WTC11 (cell line): ENCODE measurements at regions not wholly inside any gene's neighbourhood (a gene's known extent, or its start where the extent isn't known, plus 50 kb on each side); places are given as distances from the start of the nearest gene placed in this dataset.
"Not testable (repeated sequence)": the region's sequence is repeated elsewhere in the genome, so short reads cannot be mapped to it uniquely, and the experiment has no call there.

Experiments
- ATAC-seq: fragments of 200-7000 bp; cut with Tn5 transposase; 2 replicates; pipeline ENCODE4 v1.10.0; 2021; ENCODE audit warnings: mild to moderate bottlenecking, moderate library complexity
- CTCF ChIA-PET: fragments of 300-600 bp; sonication (Branson Sonifier 250); formaldehyde crosslinking; loops from one replicate; lab custom pipeline; 2021; ENCODE audit warnings: antibody characterized with exemption; lab: Charles Lee
- POLR2A ChIA-PET: fragments of 350-600 bp; sonication (Branson Sonifier 250); formaldehyde crosslinking; loops from one replicate; lab custom pipeline; 2021; ENCODE audit warnings: antibody characterized with exemption; lab: Charles Lee
- DNase-seq: peaks from one replicate; pipeline ENCODE4 v3.0.0; 2021; ENCODE audit warnings: low spot score
- H3K27ac Mint-ChIP-seq: 2 replicates; pipeline ENCODE4 v1.8.0; 2021; ENCODE audit warnings: mixed read lengths
- H3K27me3 Mint-ChIP-seq: 2 replicates; pipeline ENCODE4 v1.8.0; 2021; ENCODE audit warnings: low read depth, mild to moderate bottlenecking, moderate library complexity, mixed read lengths
- H3K36me3 Mint-ChIP-seq: 2 replicates; pipeline ENCODE4 v1.8.0; 2021; ENCODE audit warnings: mixed read lengths
- H3K4me1 Mint-ChIP-seq: 2 replicates; pipeline ENCODE4 v1.8.0; 2022; ENCODE audit warnings: mixed read lengths
- H3K4me3 Mint-ChIP-seq: 2 replicates; pipeline ENCODE4 v1.8.0; 2021; ENCODE audit warnings: mild to moderate bottlenecking, moderate library complexity, mixed read lengths
- H3K9me3 Mint-ChIP-seq: 2 replicates; pipeline ENCODE4 v1.8.0; 2021; ENCODE audit warnings: mixed read lengths
- ATF1 ChIP-seq: sonication (generic); formaldehyde crosslinking; IDR thresholded peaks from 2 replicates; pipeline ENCODE4 v1.8.1; 2023; ENCODE audit warnings: mild to moderate bottlenecking, moderate library complexity, missing genetic modification reagents
- CREM ChIP-seq: sonication (generic); formaldehyde crosslinking; IDR thresholded peaks from 2 replicates; pipeline ENCODE4 v1.8.1; 2022; ENCODE audit warnings: mild to moderate bottlenecking, missing genetic modification reagents, moderate library complexity
- ETV6 ChIP-seq: sonication (generic); formaldehyde crosslinking; IDR thresholded peaks from 2 replicates; pipeline ENCODE4 v1.8.1; 2022; ENCODE audit warnings: mild to moderate bottlenecking, missing genetic modification reagents
- FOXJ3 ChIP-seq: sonication (generic); formaldehyde crosslinking; IDR thresholded peaks from 2 replicates; pipeline ENCODE4 v1.9.0; 2021; ENCODE audit warnings: missing genetic modification reagents, mild to moderate bottlenecking, borderline replicate concordance
- HMGA2 ChIP-seq: fragments of 250-450 bp; sonication (Bioruptor Pico); IDR thresholded peaks from 2 replicates; pipeline ENCODE4 v1.4.0; 2021; ENCODE audit warnings: mild to moderate bottlenecking, moderate library complexity
- IRF2 ChIP-seq: sonication (generic); formaldehyde crosslinking; IDR thresholded peaks from 2 replicates; pipeline ENCODE4 v1.8.0; 2022; ENCODE audit warnings: low read depth, missing genetic modification reagents, borderline replicate concordance
- MXD4 ChIP-seq: fragments of 250-450 bp; sonication (Bioruptor Pico); IDR thresholded peaks from 2 replicates; pipeline ENCODE4 v1.8.0; 2021; ENCODE audit warnings: mild to moderate bottlenecking, moderate library complexity, borderline replicate concordance
- MYBL2 ChIP-seq: sonication (generic); formaldehyde crosslinking; IDR thresholded peaks from 2 replicates; pipeline ENCODE4 v1.8.1; 2023; ENCODE audit warnings: mild to moderate bottlenecking, moderate library complexity, missing genetic modification reagents
- NFE2L1 ChIP-seq: sonication (generic); formaldehyde crosslinking; IDR thresholded peaks from 2 replicates; pipeline ENCODE4 v1.8.1; 2023; ENCODE audit warnings: missing genetic modification reagents
- RELA ChIP-seq: sonication (generic); formaldehyde crosslinking; IDR thresholded peaks from 2 replicates; pipeline ENCODE4 v1.8.1; 2022; ENCODE audit warnings: missing genetic modification reagents, mild to moderate bottlenecking, borderline replicate concordance
- RORB ChIP-seq: fragments of 250-450 bp; sonication (Bioruptor Pico); IDR thresholded peaks from 2 replicates; pipeline ENCODE4 v1.9.0; 2021; ENCODE audit warnings: mild to moderate bottlenecking
- SOX15 ChIP-seq: fragments of 250-450 bp; sonication (Bioruptor Pico); IDR thresholded peaks from 2 replicates; pipeline ENCODE4 v1.9.0; 2021; ENCODE audit warnings: mild to moderate bottlenecking
- TCF7 ChIP-seq: sonication (generic); formaldehyde crosslinking; IDR thresholded peaks from 2 replicates; pipeline ENCODE4 v1.8.0; 2022; ENCODE audit warnings: mild to moderate bottlenecking, low read depth, missing genetic modification reagents, moderate library complexity
- TEAD1 ChIP-seq: sonication (generic); formaldehyde crosslinking; IDR thresholded peaks from 2 replicates; pipeline ENCODE4 v1.8.0; 2022; ENCODE audit warnings: mild to moderate bottlenecking, missing genetic modification reagents
- ZNF671 ChIP-seq: fragments of 250-450 bp; sonication (Bioruptor Pico); IDR thresholded peaks from 2 replicates; pipeline ENCODE4 v1.8.0; 2021; ENCODE audit warnings: mild to moderate bottlenecking
- TF ChIP-seq, protein P1 (sequence below): fragments of 250-450 bp; sonication (Bioruptor Pico); IDR thresholded peaks from 2 replicates; pipeline ENCODE4 v1.9.0; 2021; ENCODE audit warnings: moderate library complexity, mild to moderate bottlenecking, inconsistent platforms, borderline replicate concordance
- TF ChIP-seq, protein P2 (sequence below): fragments of 250-450 bp; sonication (Bioruptor Pico); IDR thresholded peaks from 2 replicates; pipeline ENCODE4 v1.9.0; 2021; ENCODE audit warnings: mild to moderate bottlenecking, borderline replicate concordance
- TF ChIP-seq, protein P3 (sequence below): sonication (generic); formaldehyde crosslinking; IDR thresholded peaks from 2 replicates; pipeline ENCODE4 v1.8.1; 2022; ENCODE audit warnings: missing genetic modification reagents, borderline replicate concordance
- TF ChIP-seq, protein P4 (sequence below): sonication (generic); formaldehyde crosslinking; IDR thresholded peaks from 2 replicates; pipeline ENCODE4 v1.8.1; 2023; ENCODE audit warnings: mild to moderate bottlenecking, missing genetic modification reagents, moderate library complexity
- TF ChIP-seq, protein P5 (sequence below): sonication (generic); formaldehyde crosslinking; IDR thresholded peaks from 2 replicates; pipeline ENCODE4 v1.8.1; 2022; ENCODE audit warnings: mild to moderate bottlenecking, moderate library complexity, missing genetic modification reagents

DNA sequence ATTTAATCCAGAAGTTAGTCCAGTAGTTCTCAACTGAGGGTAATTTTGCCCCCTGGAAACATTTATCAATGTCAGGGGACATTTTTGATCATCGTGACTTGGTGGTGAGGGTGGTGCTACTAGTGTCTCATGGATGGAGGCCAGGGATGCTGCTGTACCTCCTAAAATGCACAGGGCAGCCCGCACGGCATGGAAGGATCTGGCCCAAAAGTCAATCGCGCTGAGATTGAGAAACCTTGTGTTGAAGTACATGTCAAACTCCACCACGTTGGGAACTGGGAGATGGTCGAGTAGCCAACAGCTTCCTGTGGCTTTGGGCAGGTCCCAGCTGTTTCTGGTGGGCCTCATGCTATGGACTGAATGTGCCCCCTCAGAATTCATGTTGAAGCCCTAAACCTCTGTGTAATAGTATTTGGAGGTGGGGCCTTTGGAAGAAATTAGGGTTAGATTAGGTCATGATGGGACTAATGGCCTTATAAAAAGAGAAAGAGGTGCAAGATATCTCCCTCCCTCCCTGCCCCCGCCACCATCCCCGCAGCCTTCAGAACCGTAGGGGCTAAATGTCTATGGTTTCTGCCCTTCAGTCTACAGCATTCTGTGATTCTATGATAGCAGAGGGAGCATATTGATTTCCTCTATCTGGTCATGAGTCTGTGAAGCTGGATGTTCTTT lies 259.7 kb downstream of the MYCN start:
- Mint-ChIP-seq H3K9me3 (no peaks in the 10 kb centered on the region), H3K4me1 (peaks cover 18% of the 10 kb centered on the region), H3K36me3 (no peaks in the 10 kb centered on the region), H3K27me3 (no peaks in the 10 kb centered on the region; the same call in 1 of the 2 replicates), H3K4me3 (no peak overlapping the region), H3K27ac (no peak overlapping the region)
- POLR2A ChIA-PET, result no interaction called here
- CTCF ChIA-PET, result interaction anchor here (1.4 kb wide), 1 partner anchor 402 kb away, joined by 3 read pairs; no protein-coding TSS in a partner anchor
- no peak for DNase-seq
- TF ChIP-seq, protein P1, sequence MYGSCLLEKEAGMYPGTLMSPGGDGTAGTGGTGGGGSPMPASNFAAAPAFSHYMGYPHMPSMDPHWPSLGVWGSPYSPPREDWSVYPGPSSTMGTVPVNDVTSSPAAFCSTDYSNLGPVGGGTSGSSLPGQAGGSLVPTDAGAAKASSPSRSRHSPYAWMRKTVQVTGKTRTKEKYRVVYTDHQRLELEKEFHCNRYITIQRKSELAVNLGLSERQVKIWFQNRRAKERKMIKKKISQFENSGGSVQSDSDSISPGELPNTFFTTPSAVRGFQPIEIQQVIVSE (CRISPR knock-in tag), result no peak
- TF ChIP-seq, protein P2, sequence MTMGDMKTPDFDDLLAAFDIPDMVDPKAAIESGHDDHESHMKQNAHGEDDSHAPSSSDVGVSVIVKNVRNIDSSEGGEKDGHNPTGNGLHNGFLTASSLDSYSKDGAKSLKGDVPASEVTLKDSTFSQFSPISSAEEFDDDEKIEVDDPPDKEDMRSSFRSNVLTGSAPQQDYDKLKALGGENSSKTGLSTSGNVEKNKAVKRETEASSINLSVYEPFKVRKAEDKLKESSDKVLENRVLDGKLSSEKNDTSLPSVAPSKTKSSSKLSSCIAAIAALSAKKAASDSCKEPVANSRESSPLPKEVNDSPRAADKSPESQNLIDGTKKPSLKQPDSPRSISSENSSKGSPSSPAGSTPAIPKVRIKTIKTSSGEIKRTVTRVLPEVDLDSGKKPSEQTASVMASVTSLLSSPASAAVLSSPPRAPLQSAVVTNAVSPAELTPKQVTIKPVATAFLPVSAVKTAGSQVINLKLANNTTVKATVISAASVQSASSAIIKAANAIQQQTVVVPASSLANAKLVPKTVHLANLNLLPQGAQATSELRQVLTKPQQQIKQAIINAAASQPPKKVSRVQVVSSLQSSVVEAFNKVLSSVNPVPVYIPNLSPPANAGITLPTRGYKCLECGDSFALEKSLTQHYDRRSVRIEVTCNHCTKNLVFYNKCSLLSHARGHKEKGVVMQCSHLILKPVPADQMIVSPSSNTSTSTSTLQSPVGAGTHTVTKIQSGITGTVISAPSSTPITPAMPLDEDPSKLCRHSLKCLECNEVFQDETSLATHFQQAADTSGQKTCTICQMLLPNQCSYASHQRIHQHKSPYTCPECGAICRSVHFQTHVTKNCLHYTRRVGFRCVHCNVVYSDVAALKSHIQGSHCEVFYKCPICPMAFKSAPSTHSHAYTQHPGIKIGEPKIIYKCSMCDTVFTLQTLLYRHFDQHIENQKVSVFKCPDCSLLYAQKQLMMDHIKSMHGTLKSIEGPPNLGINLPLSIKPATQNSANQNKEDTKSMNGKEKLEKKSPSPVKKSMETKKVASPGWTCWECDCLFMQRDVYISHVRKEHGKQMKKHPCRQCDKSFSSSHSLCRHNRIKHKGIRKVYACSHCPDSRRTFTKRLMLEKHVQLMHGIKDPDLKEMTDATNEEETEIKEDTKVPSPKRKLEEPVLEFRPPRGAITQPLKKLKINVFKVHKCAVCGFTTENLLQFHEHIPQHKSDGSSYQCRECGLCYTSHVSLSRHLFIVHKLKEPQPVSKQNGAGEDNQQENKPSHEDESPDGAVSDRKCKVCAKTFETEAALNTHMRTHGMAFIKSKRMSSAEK (CRISPR knock-in tag), result no peak
- TF ChIP-seq FOXJ3 (CRISPR knock-in tag) (no peak), CREM (no peak), MXD4 (no peak)
- TF ChIP-seq, protein P3, sequence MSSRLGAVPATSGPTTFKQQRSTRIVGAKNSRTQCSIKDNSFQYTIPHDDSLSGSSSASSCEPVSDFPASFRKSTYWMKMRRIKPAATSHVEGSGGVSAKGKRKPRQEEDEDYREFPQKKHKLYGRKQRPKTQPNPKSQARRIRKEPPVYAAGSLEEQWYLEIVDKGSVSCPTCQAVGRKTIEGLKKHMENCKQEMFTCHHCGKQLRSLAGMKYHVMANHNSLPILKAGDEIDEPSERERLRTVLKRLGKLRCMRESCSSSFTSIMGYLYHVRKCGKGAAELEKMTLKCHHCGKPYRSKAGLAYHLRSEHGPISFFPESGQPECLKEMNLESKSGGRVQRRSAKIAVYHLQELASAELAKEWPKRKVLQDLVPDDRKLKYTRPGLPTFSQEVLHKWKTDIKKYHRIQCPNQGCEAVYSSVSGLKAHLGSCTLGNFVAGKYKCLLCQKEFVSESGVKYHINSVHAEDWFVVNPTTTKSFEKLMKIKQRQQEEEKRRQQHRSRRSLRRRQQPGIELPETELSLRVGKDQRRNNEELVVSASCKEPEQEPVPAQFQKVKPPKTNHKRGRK (CRISPR knock-in tag), result no peak
- ATAC-seq, result no peak

DNA sequence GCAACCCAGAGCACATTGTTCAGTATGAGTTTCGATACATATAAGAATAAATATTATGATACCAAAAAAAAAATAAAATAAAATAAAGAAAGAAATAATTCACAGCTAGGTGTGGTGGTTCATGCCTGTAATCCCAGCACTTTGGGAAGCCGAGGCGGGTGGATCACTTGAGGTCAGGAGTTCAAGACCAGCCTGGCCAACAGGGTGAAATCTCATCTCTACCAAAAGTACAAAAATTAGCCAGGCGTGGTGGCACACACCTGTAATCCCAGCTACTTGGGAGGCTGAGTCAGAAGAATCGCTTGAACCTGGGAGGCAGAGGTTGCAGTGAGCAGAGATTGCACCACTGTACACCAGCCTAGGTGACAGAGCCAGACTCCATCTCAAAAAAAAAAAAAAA lies 258.9 kb downstream of the MYCN start:
- DNase-seq, CTCF ChIA-PET: not testable (repeated sequence)
- peaks cover 15% of the 10 kb centered on the region for H3K4me1 Mint-ChIP-seq

DNA sequence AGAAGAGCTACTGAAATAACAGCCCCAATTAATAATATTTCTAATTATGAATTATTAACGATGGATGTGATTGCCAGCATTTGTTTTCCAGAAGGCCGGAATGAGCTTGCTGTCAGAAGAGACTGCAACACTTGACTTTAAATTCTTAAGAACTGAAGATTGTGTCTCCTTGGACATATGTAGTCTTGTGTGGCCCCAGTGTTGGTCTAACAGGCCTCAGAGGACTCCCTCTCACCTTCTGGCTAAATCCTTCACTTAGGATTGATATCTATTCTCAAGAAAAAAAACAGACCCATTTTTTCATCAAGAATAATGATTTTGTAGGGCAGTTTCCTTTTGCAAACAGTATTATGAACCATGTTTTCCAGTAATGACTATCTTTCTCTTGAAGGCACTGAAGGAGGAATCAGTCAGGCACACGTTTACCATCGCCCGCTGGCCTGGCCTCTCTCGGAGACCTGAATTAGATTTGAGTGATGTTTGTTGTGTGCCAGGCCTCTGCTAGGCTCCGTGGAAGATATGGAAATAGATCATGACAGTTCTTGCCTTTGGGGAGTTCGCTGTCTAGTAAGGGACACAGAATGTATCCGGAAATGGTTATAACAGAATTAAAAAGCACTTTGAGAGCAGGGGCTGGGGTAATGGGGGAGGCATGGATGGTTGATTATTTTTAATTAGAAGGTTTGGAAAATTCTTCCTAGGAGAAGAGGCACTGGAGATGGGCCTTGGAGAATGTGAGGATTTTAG lies 258.0 kb downstream of the MYCN start:
- Mint-ChIP-seq H3K27ac (no peak overlapping the region; the same call in 1 of the 2 replicates), H3K4me3 (no peak overlapping the region), H3K36me3 (no peaks in the 10 kb centered on the region), H3K9me3 (0 out of 2 replicates have a peak, but pooled peaks cover 6% of the 10 kb centered on the region), H3K27me3 (no peaks in the 10 kb centered on the region), H3K4me1 (peaks cover 12% of the 10 kb centered on the region)
- ChIA-PET POLR2A (no interaction called here), CTCF (interaction anchor here (1.4 kb wide), 1 partner anchor 9 kb away, joined by 3 read pairs; no protein-coding TSS in a partner anchor)
- ATAC-seq (no peak), DNase-seq (no peak)
- TF ChIP-seq HMGA2 (CRISPR knock-in tag), result no peak
- no peak for TF ChIP-seq TEAD1 (CRISPR knock-in tag)
- TF ChIP-seq RELA, result no peak
- no peak for TF ChIP-seq ATF1 (CRISPR knock-in tag)
- no peak for TF ChIP-seq TCF7 (CRISPR knock-in tag)
- TF ChIP-seq SOX15 (CRISPR knock-in tag), result no peak
- TF ChIP-seq ZNF671, result no peak
- TF ChIP-seq MYBL2 (CRISPR knock-in tag), result no peak
- TF ChIP-seq, protein P4, sequence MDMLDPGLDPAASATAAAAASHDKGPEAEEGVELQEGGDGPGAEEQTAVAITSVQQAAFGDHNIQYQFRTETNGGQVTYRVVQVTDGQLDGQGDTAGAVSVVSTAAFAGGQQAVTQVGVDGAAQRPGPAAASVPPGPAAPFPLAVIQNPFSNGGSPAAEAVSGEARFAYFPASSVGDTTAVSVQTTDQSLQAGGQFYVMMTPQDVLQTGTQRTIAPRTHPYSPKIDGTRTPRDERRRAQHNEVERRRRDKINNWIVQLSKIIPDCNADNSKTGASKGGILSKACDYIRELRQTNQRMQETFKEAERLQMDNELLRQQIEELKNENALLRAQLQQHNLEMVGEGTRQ (CRISPR knock-in tag), result no peak
- TF ChIP-seq IRF2 (CRISPR knock-in tag), result no peak
- no peak for TF ChIP-seq ETV6 (CRISPR knock-in tag)
- no peak for TF ChIP-seq NFE2L1 (CRISPR knock-in tag)
- TF ChIP-seq, protein P5, sequence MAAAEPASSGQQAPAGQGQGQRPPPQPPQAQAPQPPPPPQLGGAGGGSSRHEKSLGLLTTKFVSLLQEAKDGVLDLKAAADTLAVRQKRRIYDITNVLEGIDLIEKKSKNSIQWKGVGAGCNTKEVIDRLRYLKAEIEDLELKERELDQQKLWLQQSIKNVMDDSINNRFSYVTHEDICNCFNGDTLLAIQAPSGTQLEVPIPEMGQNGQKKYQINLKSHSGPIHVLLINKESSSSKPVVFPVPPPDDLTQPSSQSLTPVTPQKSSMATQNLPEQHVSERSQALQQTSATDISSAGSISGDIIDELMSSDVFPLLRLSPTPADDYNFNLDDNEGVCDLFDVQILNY (CRISPR knock-in tag), result no peak
- no peak for TF ChIP-seq RORB

More for the DNA sequence above, 258.9 kb downstream of the MYCN start:
- H3K4me3 Mint-ChIP-seq, POLR2A ChIA-PET, H3K9me3 Mint-ChIP-seq, H3K27me3 Mint-ChIP-seq, H3K27ac Mint-ChIP-seq, ATAC-seq, H3K36me3 Mint-ChIP-seq: not testable (repeated sequence)
